MM.1S (cell line): ENCODE measurements at regions not wholly inside any gene's neighbourhood (a gene's known extent, or its start where the extent isn't known, plus 50 kb on each side); places are given as distances from the start of the nearest gene placed in this dataset.

Source experiments
- DNase-seq: peaks from one replicate; pipeline ENCODE4 v3.0.0-alpha.2; 2015
- H2AFZ ChIP-seq: fragments of 300-600 bp; sonication (generic); 2 replicates; pipeline ENCODE4 v1.6.0; 2016; ENCODE audit warnings: antibody characterized with exemption, low read length
- H3F3A ChIP-seq: fragments of 300-600 bp; sonication (generic); 2 replicates; pipeline ENCODE4 v1.6.1; 2016; ENCODE audit warnings: mild to moderate bottlenecking, antibody characterized with exemption, low read length, moderate library complexity, mixed read lengths; ENCODE audit not compliant: insufficient read depth
- H3K27ac ChIP-seq: fragments of 300-600 bp; sonication (generic); 2 replicates; pipeline ENCODE4 v1.5.1; 2016; ENCODE audit warnings: mild to moderate bottlenecking, low read length
- H3K27me3 ChIP-seq: fragments of 300-600 bp; sonication (generic); replicated peaks from 2 replicates; pipeline ENCODE4 v1.6.0; 2016; ENCODE audit warnings: low read length; ENCODE audit not compliant: insufficient read depth
- H3K36me3 ChIP-seq: fragments of 300-600 bp; sonication (generic); replicated peaks from 2 replicates; pipeline ENCODE4 v1.6.1; 2016; ENCODE audit warnings: mild to moderate bottlenecking, low read length, mixed read lengths; ENCODE audit not compliant: insufficient read depth
- H3K4me1 ChIP-seq: fragments of 300-600 bp; sonication (generic); 2 replicates; pipeline ENCODE4 v1.6.1; 2016; ENCODE audit warnings: low read length, mixed read lengths
- H3K4me2 ChIP-seq: fragments of 300-600 bp; sonication (generic); 2 replicates; pipeline ENCODE4 v1.6.0; 2016; ENCODE audit warnings: low read depth, low read length
- H3K4me3 ChIP-seq: fragments of 300-600 bp; sonication (generic); 2 replicates; pipeline ENCODE4 v1.5.1; 2016; ENCODE audit warnings: low read length, mixed read lengths
- H3K79me2 ChIP-seq: fragments of 300-600 bp; sonication (generic); 2 replicates; pipeline ENCODE4 v1.6.1; 2016; ENCODE audit warnings: mixed run types, low read length, mixed read lengths
- H3K9ac ChIP-seq: fragments of 300-600 bp; sonication (generic); 2 replicates; pipeline ENCODE4 v1.6.1; 2016; ENCODE audit warnings: low read length, mixed read lengths
- H3K9me2 ChIP-seq: fragments of 300-600 bp; sonication (generic); replicated peaks from 2 replicates; pipeline ENCODE4 v1.6.1; 2016; ENCODE audit warnings: mild to moderate bottlenecking, low read length, mixed read lengths; ENCODE audit not compliant: insufficient read depth
- H3K9me3 ChIP-seq: fragments of 300-600 bp; sonication (generic); replicated peaks from 2 replicates; pipeline ENCODE4 v1.6.1; 2016; ENCODE audit warnings: mild to moderate bottlenecking, low read length, mixed read lengths; ENCODE audit not compliant: insufficient read depth
- H4K20me1 ChIP-seq: fragments of 300-600 bp; sonication (generic); 2 replicates; pipeline ENCODE4 v1.6.1; 2016; ENCODE audit warnings: mild to moderate bottlenecking, low read length, moderate library complexity, mixed read lengths; ENCODE audit not compliant: insufficient read depth
- EZH2 ChIP-seq: fragments of 300-600 bp; sonication (generic); optimal IDR thresholded peaks from 2 replicates; pipeline ENCODE3; 2017; ENCODE audit warnings: low read depth, mild to moderate bottlenecking, antibody characterized with exemption, low read length, mixed read lengths
- EZH2phosphoT487 ChIP-seq: fragments of 300-600 bp; sonication (generic); IDR thresholded peaks from 2 replicates; pipeline ENCODE4 v1.6.1; 2018; ENCODE audit warnings: antibody characterized with exemption, low read length
- TF ChIP-seq, protein P1 (sequence below): fragments of 300-600 bp; sonication (generic); IDR thresholded peaks from 2 replicates; pipeline ENCODE4 v1.5.1; 2016; ENCODE audit warnings: antibody characterized with exemption, low read length, mixed read lengths

DNA sequence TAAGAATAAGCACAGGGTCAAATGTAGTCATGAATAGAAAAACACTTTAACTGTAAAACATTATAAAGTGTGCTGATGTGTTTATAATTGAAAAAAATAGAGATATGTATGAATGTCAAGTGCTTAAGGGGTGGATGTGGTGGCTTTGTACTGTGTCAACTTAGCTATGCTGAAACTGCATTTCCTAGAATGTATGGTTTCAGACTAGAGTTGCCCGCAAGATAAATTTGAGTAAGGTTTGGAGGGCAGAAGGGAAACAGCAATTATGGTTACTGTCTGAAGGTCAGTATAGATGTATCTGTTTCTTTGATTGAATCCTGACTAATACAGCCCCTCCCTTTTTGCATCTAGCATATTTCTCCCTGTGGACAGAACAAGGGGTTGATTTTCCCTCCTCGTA lies 288.1 kb upstream of the MOCS1 start:
- no peaks in the 10 kb centered on the region for H3K4me1 ChIP-seq
- no peak overlapping the region for H3K4me2 ChIP-seq
- H3K9ac ChIP-seq = no peak overlapping the region
- H3K27ac ChIP-seq = no peak overlapping the region
- H3K9me3 ChIP-seq = no peaks in the 10 kb centered on the region
- no peaks in the 10 kb centered on the region for H3K79me2 ChIP-seq
- H3K27me3 ChIP-seq = no peaks in the 10 kb centered on the region
- no peaks in the 10 kb centered on the region for H4K20me1 ChIP-seq
- no peak for DNase-seq
- no peaks in the 10 kb centered on the region for H3K9me2 ChIP-seq
- TF ChIP-seq, protein P1, sequence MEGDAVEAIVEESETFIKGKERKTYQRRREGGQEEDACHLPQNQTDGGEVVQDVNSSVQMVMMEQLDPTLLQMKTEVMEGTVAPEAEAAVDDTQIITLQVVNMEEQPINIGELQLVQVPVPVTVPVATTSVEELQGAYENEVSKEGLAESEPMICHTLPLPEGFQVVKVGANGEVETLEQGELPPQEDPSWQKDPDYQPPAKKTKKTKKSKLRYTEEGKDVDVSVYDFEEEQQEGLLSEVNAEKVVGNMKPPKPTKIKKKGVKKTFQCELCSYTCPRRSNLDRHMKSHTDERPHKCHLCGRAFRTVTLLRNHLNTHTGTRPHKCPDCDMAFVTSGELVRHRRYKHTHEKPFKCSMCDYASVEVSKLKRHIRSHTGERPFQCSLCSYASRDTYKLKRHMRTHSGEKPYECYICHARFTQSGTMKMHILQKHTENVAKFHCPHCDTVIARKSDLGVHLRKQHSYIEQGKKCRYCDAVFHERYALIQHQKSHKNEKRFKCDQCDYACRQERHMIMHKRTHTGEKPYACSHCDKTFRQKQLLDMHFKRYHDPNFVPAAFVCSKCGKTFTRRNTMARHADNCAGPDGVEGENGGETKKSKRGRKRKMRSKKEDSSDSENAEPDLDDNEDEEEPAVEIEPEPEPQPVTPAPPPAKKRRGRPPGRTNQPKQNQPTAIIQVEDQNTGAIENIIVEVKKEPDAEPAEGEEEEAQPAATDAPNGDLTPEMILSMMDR = no peak
- no peak overlapping the region for H2AFZ ChIP-seq
- no peaks in the 10 kb centered on the region for H3F3A ChIP-seq
- H3K4me3 ChIP-seq = no peak overlapping the region
- no peaks in the 10 kb centered on the region for H3K36me3 ChIP-seq

DNA sequence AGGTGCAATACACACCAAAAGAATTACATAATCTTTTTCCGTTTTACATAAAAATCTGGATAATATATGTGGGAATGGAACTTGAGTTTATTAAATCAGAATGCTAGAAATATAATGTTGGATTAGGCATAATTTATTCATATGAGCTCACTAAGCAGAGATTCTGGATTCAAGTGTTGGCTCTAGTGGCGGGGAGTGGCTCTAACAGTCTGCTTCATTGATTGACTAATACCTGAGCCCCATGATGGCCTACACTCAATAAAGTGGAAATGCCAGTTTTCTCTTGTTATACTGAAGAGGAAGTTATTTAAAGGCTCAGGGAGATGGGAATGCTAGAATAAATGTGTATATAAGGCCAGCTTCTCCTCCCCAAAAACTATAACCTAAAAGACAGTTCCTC lies 285.5 kb upstream of the MOCS1 start:
- Histone ChIP-seq H3K36me3 (no peaks in the 10 kb centered on the region), H3K9me2 (no peaks in the 10 kb centered on the region), H4K20me1 (no peaks in the 10 kb centered on the region), H3K79me2 (no peaks in the 10 kb centered on the region), H3K27me3 (no peaks in the 10 kb centered on the region), H3K9me3 (no peaks in the 10 kb centered on the region), H3K4me2 (no peak overlapping the region), H3K27ac (no peak overlapping the region), H3K4me3 (no peak overlapping the region), H3K4me1 (no peaks in the 10 kb centered on the region), H3K9ac (no peak overlapping the region), H3F3A (no peaks in the 10 kb centered on the region), H2AFZ (no peak overlapping the region)
- DNase-seq = no peak
- TF ChIP-seq EZH2 = no peak

DNA sequence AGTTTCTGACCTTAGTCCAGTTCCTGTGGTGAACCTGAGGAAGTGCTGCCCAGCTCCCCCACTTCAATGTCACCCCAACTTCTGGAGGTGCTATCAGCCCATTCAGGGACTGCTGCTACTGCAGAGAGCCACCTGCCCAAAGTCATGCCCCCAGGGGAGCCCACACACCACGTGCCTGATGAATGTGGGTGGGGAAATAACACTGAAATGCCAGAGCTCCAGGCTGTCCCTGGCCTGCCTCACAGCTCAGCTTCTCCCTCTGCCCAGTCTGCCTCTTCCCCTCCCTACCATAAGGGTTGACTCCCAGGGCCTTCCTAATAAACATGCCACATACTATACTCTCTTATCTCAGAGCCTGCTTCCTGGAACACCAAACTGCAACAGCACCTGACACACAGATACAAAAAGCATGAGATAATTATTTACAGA lies 276.4 kb upstream of the MOCS1 start:
- H3F3A ChIP-seq = no peaks in the 10 kb centered on the region
- no peak overlapping the region for H3K4me3 ChIP-seq
- H3K36me3 ChIP-seq = no peaks in the 10 kb centered on the region
- no peaks in the 10 kb centered on the region for H3K4me1 ChIP-seq
- H3K4me2 ChIP-seq = no peak overlapping the region
- no peaks in the 10 kb centered on the region for H3K79me2 ChIP-seq
- H4K20me1 ChIP-seq = no peaks in the 10 kb centered on the region
- no peaks in the 10 kb centered on the region for H3K9me2 ChIP-seq
- H3K27me3 ChIP-seq = no peaks in the 10 kb centered on the region
- H3K9me3 ChIP-seq = no peaks in the 10 kb centered on the region
- H2AFZ ChIP-seq = no peak overlapping the region
- no peak for DNase-seq
- H3K9ac ChIP-seq = no peak overlapping the region
- TF ChIP-seq EZH2 (no peak), EZH2phosphoT487 (no peak)
- TF ChIP-seq, protein P1 = no peak
- no peak overlapping the region for H3K27ac ChIP-seq

DNA sequence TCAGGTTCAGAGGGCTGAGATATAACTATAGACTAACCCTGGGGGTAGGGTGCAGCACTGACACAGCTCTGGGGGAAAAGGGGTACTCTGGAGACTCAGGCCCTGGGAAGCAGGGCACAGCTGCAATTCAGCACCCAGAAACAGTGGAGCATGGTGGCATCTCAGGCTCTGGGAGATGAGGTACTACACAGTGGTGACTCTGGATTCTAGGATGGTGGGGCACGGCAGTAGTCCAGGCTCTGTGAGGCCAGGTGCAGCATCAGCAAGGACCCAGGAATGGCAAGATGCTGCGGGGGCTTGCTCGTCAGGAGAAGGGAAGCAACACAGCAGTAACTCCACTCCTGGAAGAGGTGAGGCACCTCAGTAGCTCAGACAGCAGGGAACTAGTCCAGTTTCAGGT lies 271.5 kb upstream of the MOCS1 start:
- H3F3A ChIP-seq = no peaks in the 10 kb centered on the region
- H4K20me1 ChIP-seq = no peaks in the 10 kb centered on the region
- H3K27ac ChIP-seq = no peak overlapping the region
- no peak overlapping the region for H3K9ac ChIP-seq
- no peaks in the 10 kb centered on the region for H3K9me2 ChIP-seq
- no peaks in the 10 kb centered on the region for H3K27me3 ChIP-seq
- no peak overlapping the region for H2AFZ ChIP-seq
- no peaks in the 10 kb centered on the region for H3K4me1 ChIP-seq
- H3K9me3 ChIP-seq = no peaks in the 10 kb centered on the region
- no peaks in the 10 kb centered on the region for H3K36me3 ChIP-seq
- no peak overlapping the region for H3K4me2 ChIP-seq
- no peak for TF ChIP-seq EZH2
- TF ChIP-seq EZH2phosphoT487 = no peak
- TF ChIP-seq, protein P1 = no peak
- H3K79me2 ChIP-seq = no peaks in the 10 kb centered on the region
- DNase-seq = no peak
- H3K4me3 ChIP-seq = no peak overlapping the region
